Ramos (cell line): ENCODE measurements at regions not wholly inside any gene's neighbourhood (a gene's known extent, or its start where the extent isn't known, plus 50 kb on each side); places are given as distances from the start of the nearest gene placed in this dataset.
"Not testable (repeated sequence)": the region's sequence is repeated elsewhere in the genome, so short reads cannot be mapped to it uniquely, and the experiment has no call there.

Source experiments
- in situ Hi-C: fragments of 300-500 bp; cut with MboI; formaldehyde crosslinking; loops from one replicate; pipeline ENCODE4 v1.14.3; 2022; ENCODE audit warnings: low sequenced_read_pairs; ENCODE audit not compliant: unreplicated experiment

DNA sequence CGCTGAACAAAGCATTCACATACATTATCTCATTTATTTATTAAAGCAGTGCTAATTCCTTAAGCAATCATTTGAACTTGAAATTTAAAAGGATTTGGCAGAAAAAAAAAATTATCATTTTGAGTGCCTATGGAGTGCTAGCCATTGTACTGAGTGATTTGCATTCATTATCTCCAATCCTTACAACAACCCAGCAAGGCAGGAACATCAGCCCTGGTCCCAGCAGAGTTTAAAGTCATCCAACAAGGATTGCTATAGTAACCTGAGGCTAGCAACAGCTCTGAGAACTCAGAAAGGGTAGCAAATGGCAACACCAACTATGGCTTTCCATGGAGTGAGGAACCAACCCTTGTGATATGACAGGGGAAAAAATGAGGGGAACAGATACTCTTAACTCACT, 237.6 kb upstream of the SETMAR start:
- in situ Hi-C loops: no loop called here

DNA sequence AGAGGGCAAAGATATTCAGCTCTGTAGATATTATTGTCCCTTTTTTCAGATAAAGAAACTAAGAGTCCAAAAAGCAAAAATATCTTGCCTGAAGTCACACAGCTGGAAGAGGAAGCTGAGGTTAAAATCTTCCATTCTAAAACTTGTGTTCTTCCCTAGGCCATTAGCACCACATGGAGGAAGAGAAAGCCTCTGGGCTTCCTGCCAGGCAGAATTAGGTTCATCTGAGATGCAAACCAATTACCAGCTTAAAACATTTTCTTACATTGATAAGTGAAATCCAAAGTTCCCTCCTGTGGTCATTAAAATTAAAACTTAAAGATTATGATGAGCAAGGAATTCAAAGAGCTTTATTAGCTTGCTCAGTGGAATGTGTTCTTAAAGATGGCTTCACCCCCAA, 235.3 kb upstream of the SETMAR start:
- in situ Hi-C loops: no loop called here

DNA sequence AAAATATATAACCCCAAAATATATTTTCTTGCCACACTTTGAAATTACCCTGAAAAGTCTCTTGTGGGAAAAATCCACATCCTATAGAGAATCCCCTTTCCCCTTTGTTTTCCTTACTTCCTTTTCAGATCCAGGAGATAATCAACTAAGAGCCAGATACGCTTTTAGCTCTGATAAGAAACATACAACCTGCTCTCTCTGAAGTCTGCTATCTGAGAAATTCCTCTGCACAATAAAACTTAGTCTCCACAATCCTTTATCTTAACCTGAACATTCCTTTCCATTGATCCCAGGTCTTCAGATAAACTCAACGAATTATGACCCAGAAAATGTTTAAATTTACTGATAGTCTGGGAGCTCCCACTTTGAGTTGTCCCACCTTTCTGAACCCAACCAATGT, 233.4 kb upstream of the SETMAR start:
- in situ Hi-C loops: no loop called here

GRCh38 chr3:4071481-4072184, 231.5 kb upstream of the SETMAR start:
- in situ Hi-C loops: no loop called here

- in situ Hi-C loops: not testable (repeated sequence)
Measured at GRCh38 chr3:4077278-4077677, 225.9 kb upstream of the SETMAR start.

DNA sequence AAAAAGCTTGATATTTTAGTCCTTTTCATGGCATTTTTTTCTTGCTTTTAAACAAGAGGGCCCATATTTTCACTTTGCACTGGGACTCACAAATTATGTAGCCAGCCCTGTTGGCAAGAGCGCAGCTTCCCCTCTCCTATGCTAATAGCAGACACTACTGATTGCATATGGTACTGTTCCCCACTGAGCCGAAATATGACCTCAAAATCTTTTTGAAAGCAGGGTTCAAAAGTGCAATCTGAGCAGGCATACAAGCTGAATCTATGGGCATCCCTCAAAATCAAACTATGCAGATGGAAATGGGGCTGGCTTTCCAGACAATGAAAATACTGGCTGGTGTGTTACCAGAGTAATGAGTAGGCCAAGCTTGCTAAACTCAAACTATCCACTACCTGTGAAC, 225.2 kb upstream of the SETMAR start:
- in situ Hi-C loops: no loop called here

DNA sequence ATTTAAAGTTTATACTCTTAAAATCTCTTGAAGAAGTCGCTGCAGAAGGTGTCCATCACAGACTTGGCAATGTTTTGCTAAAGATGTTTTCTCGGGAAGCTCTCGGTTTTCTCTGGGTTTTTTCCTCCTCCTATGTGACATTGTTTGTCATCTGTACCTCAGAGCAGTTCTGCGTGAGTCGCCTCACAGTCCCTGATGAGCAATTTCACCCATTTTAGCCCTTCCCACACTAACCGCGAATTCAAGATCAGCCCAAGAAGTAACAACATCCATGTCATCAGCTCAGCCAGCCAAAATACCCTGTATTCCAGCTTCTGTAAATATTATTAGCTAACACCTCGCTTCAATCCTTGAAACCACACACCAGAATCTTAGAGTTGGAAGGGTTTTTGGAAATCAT, 224.3 kb upstream of the SETMAR start:
- in situ Hi-C loops: no loop called here

- in situ Hi-C loops: no loop called here
Measured at GRCh38 chr3:4079339-4080195, 223.6 kb upstream of the SETMAR start.

- in situ Hi-C loops: no loop called here
Measured at GRCh38 chr3:4083225-4084015, 219.7 kb upstream of the SETMAR start.

- in situ Hi-C loops: no loop called here
Measured at GRCh38 chr3:4084271-4084670, 218.9 kb upstream of the SETMAR start.

- in situ Hi-C loops: not testable (repeated sequence)
Measured at GRCh38 chr3:4086662-4087061, 216.5 kb upstream of the SETMAR start.

GRCh38 chr3:4091786-4092185, 211.4 kb upstream of the SETMAR start:
- in situ Hi-C loops: no loop called here

DNA sequence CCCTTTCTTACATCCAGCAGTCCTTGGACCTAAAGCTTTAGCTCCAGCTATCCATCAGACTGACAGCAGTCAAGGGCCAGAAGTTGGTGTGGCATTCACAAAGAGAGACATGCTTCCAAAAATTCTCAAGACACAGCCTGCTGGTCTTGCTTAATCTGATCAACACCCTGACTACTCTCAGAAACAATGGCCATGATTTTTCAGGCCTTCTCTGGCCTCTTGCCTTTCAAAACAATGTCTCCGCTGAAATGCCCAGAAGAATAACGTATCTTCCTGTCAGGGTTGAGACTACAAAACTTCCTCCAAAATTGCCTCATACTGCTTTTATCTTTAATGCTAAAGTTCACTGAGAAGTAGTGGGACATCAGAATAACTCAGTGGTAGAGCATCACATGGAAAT, 205.4 kb upstream of the SETMAR start:
- in situ Hi-C loops: no loop called here

DNA sequence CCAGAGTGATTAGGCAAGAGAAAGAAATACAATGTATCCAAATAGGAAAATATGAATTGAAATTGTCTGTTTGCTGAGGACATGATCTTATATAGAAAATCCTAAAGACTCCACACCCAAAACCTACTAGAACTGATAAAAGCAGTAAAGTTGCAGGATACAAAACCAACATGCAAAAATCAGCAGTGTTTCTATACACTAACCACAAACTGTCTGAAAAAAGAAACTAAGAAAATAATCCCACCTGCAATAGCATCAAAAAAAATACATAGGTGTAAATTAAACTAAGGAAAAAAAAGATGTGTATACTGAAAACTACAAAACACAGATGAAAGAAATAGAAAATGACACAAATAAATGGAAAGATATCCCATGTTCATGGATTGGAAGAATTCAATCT, 203.6 kb upstream of the SETMAR start:
- in situ Hi-C loops: no loop called here

DNA sequence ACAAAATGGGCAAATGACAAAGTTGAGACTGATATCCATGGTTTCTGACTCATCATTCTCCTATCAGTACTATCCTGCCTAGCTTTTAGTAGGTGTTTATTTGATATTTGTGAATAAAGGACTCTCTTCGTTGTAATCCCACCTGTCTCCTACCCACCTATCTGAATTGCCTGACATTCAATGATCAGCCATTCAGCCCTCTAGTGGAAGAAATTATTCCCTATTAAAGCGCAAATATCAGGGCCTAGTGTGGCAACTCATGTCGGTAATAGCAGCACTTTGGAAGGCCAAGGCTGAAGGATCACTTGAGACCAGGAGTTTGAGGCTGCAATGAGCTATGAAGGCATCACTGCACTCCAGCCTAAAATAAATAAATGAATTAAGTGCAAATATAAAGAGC, 195.7 kb upstream of the SETMAR start:
- in situ Hi-C loops: no loop called here

DNA sequence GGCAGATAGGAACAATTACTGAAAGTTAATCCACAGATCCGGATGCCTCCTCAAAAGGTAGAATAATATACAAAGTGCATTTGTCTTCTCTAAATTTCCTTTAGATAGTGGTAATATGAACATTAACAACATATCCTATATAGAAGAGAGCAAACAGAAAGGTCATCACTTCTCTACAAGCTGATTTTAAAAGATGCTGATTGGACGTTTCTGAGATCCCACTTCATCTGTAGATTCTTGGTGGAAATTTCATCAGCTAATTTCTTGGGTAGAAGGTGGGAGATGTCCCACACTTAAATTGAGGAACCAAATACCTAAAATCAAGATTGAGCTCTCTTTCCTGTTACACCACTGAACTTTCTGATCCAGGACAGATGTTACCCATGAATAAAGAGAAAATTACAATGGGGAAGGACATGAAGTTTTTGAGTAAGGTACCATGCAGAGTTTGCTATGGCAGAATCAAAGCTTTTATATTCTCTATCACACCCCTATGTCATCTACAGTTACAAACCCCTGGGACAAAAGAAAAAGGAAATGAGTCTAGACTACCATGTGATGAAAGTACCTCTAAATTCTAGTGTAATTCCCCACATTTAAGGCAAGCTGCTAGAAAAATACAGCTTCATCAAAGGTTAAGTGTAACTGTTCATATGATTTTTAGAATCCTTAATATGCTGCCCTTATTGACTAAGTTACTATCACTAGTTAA, 189.2 kb upstream of the SETMAR start:
- in situ Hi-C loops: no loop called here

GRCh38 chr3:4119119-4119518, 184.1 kb upstream of the SETMAR start:
- in situ Hi-C loops: no loop called here

- in situ Hi-C loops: no loop called here
Measured at GRCh38 chr3:4125576-4125975, 177.6 kb upstream of the SETMAR start.

GRCh38 chr3:4138150-4138785, 164.9 kb upstream of the SETMAR start:
- in situ Hi-C loops: no loop called here
